ENCODE measurements at regions not wholly inside any gene's neighbourhood (a gene's known extent, or its start where the extent isn't known, plus 50 kb on each side); places are given as distances from the start of the nearest gene placed in this dataset.
"Not testable (repeated sequence)": the region's sequence is repeated elsewhere in the genome, so short reads cannot be mapped to it uniquely, and the experiment has no call there.

GRCh38 chr14:28157289-28157869, 609.2 kb upstream of the FOXG1 start:
- no peak for DNase-seq

- no peak for DNase-seq
These were observed 608.4 kb upstream of the FOXG1 start for GRCh38 chr14:28157887-28158791.

- DNase-seq = no peak
These were observed 605.5 kb upstream of the FOXG1 start for GRCh38 chr14:28161040-28161439.

GRCh38 chr14:28163233-28163632, 603.4 kb upstream of the FOXG1 start:
- no peak for DNase-seq

- DNase-seq = no peak
These were observed 602.7 kb upstream of the FOXG1 start for GRCh38 chr14:28163897-28164296.

GRCh38 chr14:28187902-28188830, 578.4 kb upstream of the FOXG1 start:
- not testable (repeated sequence) for DNase-seq

GRCh38 chr14:28196878-28197277, 569.7 kb upstream of the FOXG1 start:
- no peak for DNase-seq

GRCh38 chr14:28220391-28220790, 546.2 kb upstream of the FOXG1 start:
- no peak for DNase-seq

GRCh38 chr14:28240909-28241308, 525.7 kb upstream of the FOXG1 start:
- DNase-seq = no peak

GRCh38 chr14:28242895-28243294, 523.7 kb upstream of the FOXG1 start:
- no peak for DNase-seq

GRCh38 chr14:28243600-28243999, 523.0 kb upstream of the FOXG1 start:
- no peak for DNase-seq

GRCh38 chr14:28245216-28245615, 521.4 kb upstream of the FOXG1 start:
- no peak for DNase-seq

GRCh38 chr14:28247491-28247890, 519.1 kb upstream of the FOXG1 start:
- no peak for DNase-seq

- not testable (repeated sequence) for DNase-seq
These were observed 514.5 kb upstream of the FOXG1 start for GRCh38 chr14:28252124-28252523.

GRCh38 chr14:28254768-28255167, 511.8 kb upstream of the FOXG1 start:
- DNase-seq = no peak

GRCh38 chr14:28264306-28264705, 502.3 kb upstream of the FOXG1 start:
- DNase-seq = no peak

- no peak for DNase-seq
These were observed 494.3 kb upstream of the FOXG1 start for GRCh38 chr14:28272270-28272669.

- no peak for DNase-seq
These were observed 486.1 kb upstream of the FOXG1 start for GRCh38 chr14:28280530-28280929.

GRCh38 chr14:28280997-28281598, 485.5 kb upstream of the FOXG1 start:
- DNase-seq = no peak

GRCh38 chr14:28284546-28285300, 481.9 kb upstream of the FOXG1 start:
- no peak for DNase-seq

- no peak for DNase-seq
These were observed 471.6 kb upstream of the FOXG1 start for GRCh38 chr14:28294834-28295440.

GRCh38 chr14:28297559-28297958, 469.0 kb upstream of the FOXG1 start:
- no peak for DNase-seq

Data from kidney glomerular epithelial cell (primary cell).